D721Med (cell line): ENCODE measurements at regions not wholly inside any gene's neighbourhood (a gene's known extent, or its start where the extent isn't known, plus 50 kb on each side); places are given as distances from the start of the nearest gene placed in this dataset.

ENCODE experiments used
- DNase-seq: peaks from one replicate; pipeline ENCODE4 v3.0.0; 2011; ENCODE audit warnings: low spot score; ENCODE audit not compliant: insufficient read length
- FAIRE-seq: peaks from 2 replicates; lab custom pipeline; 2011; peaks lifted over from hg19 to GRCh38; lab: Jason Lieb, UNC
- CTCF ChIP-seq: IDR thresholded peaks from 2 replicates; pipeline ENCODE4 v1.5.1; 2012; ENCODE audit warnings: mild to moderate bottlenecking, control low read depth; ENCODE audit not compliant: insufficient read depth; ENCODE audit errors: missing control alignments

GRCh38 chr10:131568866-131569265 lies 257.3 kb upstream of the TCERG1L start:
- DNase-seq, result no peak
- TF ChIP-seq CTCF, result no peak
- FAIRE-seq, result no peak

- DNase-seq, result no peak
- FAIRE-seq, result no peak
- no peak for TF ChIP-seq CTCF
Measured at GRCh38 chr10:131569851-131570715, 258.6 kb upstream of the TCERG1L start.

GRCh38 chr10:131570716-131571307 lies 259.3 kb upstream of the TCERG1L start:
- DNase-seq, result no peak
- no peak for TF ChIP-seq CTCF
- FAIRE-seq, result no peak

- TF ChIP-seq CTCF, result no peak
- FAIRE-seq, result no peak
- DNase-seq, result no peak
Measured at GRCh38 chr10:131571346-131571745, 259.8 kb upstream of the TCERG1L start.

- TF ChIP-seq CTCF, result no peak
- DNase-seq, result no peak
- no peak for FAIRE-seq
Measured at GRCh38 chr10:131571865-131572264, 260.3 kb upstream of the TCERG1L start.

DNA sequence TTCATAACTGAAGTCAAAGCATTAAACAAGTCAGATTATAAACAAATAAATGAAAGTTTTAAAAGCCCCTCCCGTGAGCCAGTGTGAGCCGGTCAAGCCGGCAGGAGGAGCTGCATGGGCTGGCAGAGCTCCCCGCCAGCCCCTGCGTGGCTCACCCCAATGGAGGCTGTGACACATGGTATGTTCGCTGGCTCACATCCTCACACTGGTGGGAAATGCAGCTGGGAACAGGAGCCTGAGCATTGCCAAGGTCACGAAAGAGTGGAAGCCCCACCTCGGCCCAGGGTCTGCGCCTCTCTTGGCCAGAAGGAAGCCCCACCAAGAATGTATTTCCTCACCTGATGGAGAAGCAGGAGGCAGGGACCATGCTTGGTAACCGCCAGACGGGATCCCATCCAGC lies 261.7 kb upstream of the TCERG1L start:
- no peak for TF ChIP-seq CTCF
- DNase-seq (no peak), FAIRE-seq (no peak)

GRCh38 chr10:131573707-131574106 lies 262.2 kb upstream of the TCERG1L start:
- FAIRE-seq (no peak), DNase-seq (no peak)
- TF ChIP-seq CTCF, result no peak
